K562 (cell line): ENCODE measurements at regions not wholly inside any gene's neighbourhood (a gene's known extent, or its start where the extent isn't known, plus 50 kb on each side); places are given as distances from the start of the nearest gene placed in this dataset.

Experiments
- C11orf30 ChIP-seq: fragments of 450-650 bp; IDR thresholded peaks from 2 replicates; pipeline ENCODE4 v1.6.1; 2016; ENCODE audit warnings: low read depth, mild to moderate bottlenecking
- CBFA2T2 ChIP-seq: fragments of 450-650 bp; conservative IDR thresholded peaks from 2 replicates; pipeline ENCODE4 v1.6.1; 2017; ENCODE audit warnings: mild to moderate bottlenecking
- FIP1L1 ChIP-seq: fragments of 200-400 bp; formaldehyde crosslinking; IDR thresholded peaks from 2 replicates; pipeline ENCODE4 v1.6.1; 2018; ENCODE audit warnings: mild to moderate bottlenecking, low read depth, low read length; ENCODE audit not compliant: poor library complexity, severe bottlenecking
- HDAC8 ChIP-seq: fragments of 450-650 bp; IDR thresholded peaks from 2 replicates; pipeline ENCODE4 v1.6.1; 2016; ENCODE audit warnings: mild to moderate bottlenecking, missing genetic modification characterization, moderate library complexity, missing compliant biosample characterization
- PHF20 ChIP-seq: fragments of 450-650 bp; IDR thresholded peaks from 2 replicates; pipeline ENCODE4 v1.6.1; 2018; ENCODE audit not compliant: partially characterized antibody
- RBM39 ChIP-seq: fragments of 200-400 bp; formaldehyde crosslinking; optimal IDR thresholded peaks from 2 replicates; pipeline ENCODE3; 2018; ENCODE audit warnings: low read depth, low read length
- RNF219 ChIP-seq: fragments of 250-450 bp; sonication (Bioruptor Pico); IDR thresholded peaks from 2 replicates; pipeline ENCODE4 v1.5.0; 2022; ENCODE audit warnings: mild to moderate bottlenecking
- STAT5A ChIP-seq: IDR thresholded peaks from 2 replicates; pipeline ENCODE4 v1.6.1; 2012; ENCODE audit warnings: low read length, inconsistent platforms, borderline replicate concordance
- TAF7 ChIP-seq: fragments of 450-650 bp; IDR thresholded peaks from 2 replicates; pipeline ENCODE4 v1.6.1; 2016; ENCODE audit warnings: missing genetic modification characterization, missing compliant biosample characterization
- ZBTB17 ChIP-seq: fragments of 450-650 bp; formaldehyde crosslinking; IDR thresholded peaks from 2 replicates; pipeline ENCODE4 v1.4.0; 2020; ENCODE audit warnings: mild to moderate bottlenecking
- ZNF12 ChIP-seq: sonication (generic); formaldehyde crosslinking; IDR thresholded peaks from 2 replicates; pipeline ENCODE4 v1.4.0; 2020; ENCODE audit warnings: mild to moderate bottlenecking, missing genetic modification reagents
- ZNF146 ChIP-seq: IDR thresholded peaks from one replicate; pipeline ENCODE4 v1.6.1; 2018; ENCODE audit warnings: missing compliant biosample characterization; ENCODE audit not compliant: unreplicated experiment
- ZNF197 ChIP-seq: fragments of 200-800 bp; sonication (Bioruptor generic); IDR thresholded peaks from 2 replicates; pipeline ENCODE4 v1.6.1; 2016; ENCODE audit warnings: low read depth, missing genetic modification characterization, missing compliant biosample characterization
- ZNF79 ChIP-seq: fragments of 250-450 bp; sonication (Bioruptor Pico); IDR thresholded peaks from 2 replicates; pipeline ENCODE4 v1.4.0; 2020; ENCODE audit warnings: low read depth, mild to moderate bottlenecking, moderate library complexity
- TF ChIP-seq, protein P1 (sequence below), 3 experiments: fragments of 200-800 bp in 1 of 3; fragments of 250-450 bp in 1 of 3; fragments of 450-650 bp in 1 of 3; sonication (Bioruptor Pico) in 1 of 3; sonication (Bioruptor generic) in 1 of 3; formaldehyde crosslinking in 1 of 3; IDR thresholded peaks; 2 replicates each; pipeline versions ENCODE4 v1.6.1 to v1.8.0; 2016 to 2022; ENCODE audit warnings: mild to moderate bottlenecking in 2 of 3, missing genetic modification characterization in 2 of 3, missing compliant biosample characterization in 1 of 3, moderate library complexity in 1 of 3

DNA sequence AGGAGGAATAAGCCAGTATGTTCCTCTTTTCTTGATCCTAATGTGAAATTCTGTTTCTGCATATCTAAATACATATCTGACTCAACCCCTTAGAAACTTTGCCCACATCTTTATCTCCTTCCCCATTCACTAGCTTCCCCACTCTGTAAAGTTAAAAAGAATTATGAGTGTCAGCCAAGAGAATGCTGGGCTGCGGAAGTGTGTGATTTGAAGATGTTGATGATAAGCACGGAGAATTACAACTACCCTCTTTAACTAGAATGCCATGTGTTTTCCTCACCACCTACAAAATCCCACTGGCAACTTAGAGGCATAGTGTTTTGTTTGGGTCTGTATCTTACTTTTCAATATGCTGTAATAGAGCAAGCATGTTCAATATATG lies 490.4 kb upstream of the FANCL start (continued):
- TF ChIP-seq RBM39 (no peak), ZBTB17 (CRISPR knock-in tag) (no peak), HDAC8 (no peak), C11orf30 (no peak), ZNF79 (CRISPR knock-in tag) (no peak), TAF7 (tag) (no peak), ZNF197 (peak; percentile 60; the same call in 1 of the 2 replicates), CBFA2T2 (peak; percentile 84), STAT5A (peak; percentile 86), FIP1L1 (no peak), PHF20 (no peak), ZNF12 (CRISPR knock-in tag) (no peak), ZNF146 (CRISPR knock-in tag) (no peak), RNF219 (CRISPR knock-in tag) (no peak)
- TF ChIP-seq, protein P1, sequence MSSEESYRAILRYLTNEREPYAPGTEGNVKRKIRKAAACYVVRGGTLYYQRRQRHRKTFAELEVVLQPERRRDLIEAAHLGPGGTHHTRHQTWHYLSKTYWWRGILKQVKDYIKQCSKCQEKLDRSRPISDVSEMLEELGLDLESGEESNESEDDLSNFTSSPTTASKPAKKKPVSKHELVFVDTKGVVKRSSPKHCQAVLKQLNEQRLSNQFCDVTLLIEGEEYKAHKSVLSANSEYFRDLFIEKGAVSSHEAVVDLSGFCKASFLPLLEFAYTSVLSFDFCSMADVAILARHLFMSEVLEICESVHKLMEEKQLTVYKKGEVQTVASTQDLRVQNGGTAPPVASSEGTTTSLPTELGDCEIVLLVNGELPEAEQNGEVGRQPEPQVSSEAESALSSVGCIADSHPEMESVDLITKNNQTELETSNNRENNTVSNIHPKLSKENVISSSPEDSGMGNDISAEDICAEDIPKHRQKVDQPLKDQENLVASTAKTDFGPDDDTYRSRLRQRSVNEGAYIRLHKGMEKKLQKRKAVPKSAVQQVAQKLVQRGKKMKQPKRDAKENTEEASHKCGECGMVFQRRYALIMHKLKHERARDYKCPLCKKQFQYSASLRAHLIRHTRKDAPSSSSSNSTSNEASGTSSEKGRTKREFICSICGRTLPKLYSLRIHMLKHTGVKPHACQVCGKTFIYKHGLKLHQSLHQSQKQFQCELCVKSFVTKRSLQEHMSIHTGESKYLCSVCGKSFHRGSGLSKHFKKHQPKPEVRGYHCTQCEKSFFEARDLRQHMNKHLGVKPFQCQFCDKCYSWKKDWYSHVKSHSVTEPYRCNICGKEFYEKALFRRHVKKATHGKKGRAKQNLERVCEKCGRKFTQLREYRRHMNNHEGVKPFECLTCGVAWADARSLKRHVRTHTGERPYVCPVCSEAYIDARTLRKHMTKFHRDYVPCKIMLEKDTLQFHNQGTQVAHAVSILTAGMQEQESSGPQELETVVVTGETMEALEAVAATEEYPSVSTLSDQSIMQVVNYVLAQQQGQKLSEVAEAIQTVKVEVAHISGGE (CRISPR knock-in tag; IDR thresholded peaks at IDR 0.05), result peak in 1 of 3 experiments; percentile 15; a peak in 1 of 6 replicates
- TF ChIP-seq, all 486 proteins: peak for 120
